HG02852 (cell line): ENCODE measurements at regions not wholly inside any gene's neighbourhood (a gene's known extent, or its start where the extent isn't known, plus 50 kb on each side); places are given as distances from the start of the nearest gene placed in this dataset.

ENCODE experiments used
- ATAC-seq: cut with Tn5 transposase; IDR thresholded peaks from one replicate; pipeline ENCODE4 v1.9.1; 2021; ENCODE audit warnings: mild to moderate bottlenecking, moderate library complexity; ENCODE audit not compliant: unreplicated experiment

DNA sequence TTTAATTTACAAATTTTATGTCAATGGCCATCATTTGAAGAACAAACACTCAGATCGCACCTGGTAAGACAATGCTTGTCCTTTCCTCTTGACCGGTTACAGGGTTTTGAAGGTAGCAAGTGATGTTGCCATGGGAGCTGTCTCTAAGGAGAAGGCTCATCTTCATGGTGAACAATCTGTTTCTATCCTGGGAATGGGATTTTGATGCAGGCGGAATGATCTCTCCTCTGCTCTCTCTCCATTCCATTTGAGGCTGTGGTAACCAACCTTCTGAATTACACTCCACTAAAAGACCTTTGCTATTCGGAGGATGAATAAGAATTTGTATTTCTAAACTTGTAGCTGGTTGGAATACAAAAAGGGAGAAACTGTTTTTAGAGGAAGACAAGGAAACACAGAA lies 57.9 kb upstream of the SLC5A9 start:
- no peak for ATAC-seq

GRCh38 chr1:48160486-48161132 lies 61.9 kb upstream of the SLC5A9 start:
- ATAC-seq: no peak

DNA sequence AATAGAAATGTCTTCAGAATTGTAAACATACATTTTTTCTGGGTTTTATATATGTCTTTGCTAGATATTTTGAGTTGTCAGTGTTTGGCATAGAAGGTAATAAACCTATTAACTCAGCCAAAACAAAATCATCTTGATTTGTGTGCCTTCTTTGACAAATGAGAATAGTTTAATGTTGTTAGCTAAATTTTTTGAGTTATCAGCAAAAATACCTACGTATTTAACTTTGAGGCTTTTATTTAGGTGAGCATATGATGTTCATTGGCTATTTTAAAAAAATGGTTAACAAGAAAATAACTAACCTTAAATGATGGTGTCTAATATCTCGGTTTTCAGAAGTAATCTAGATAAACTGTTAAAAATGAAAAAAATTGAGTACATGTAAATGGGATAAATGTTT lies 83.2 kb upstream of the SLC5A9 start:
- ATAC-seq: no peak

GRCh38 chr1:48127735-48128685 lies 94.5 kb upstream of the SLC5A9 start:
- ATAC-seq: no peak

- no peak for ATAC-seq
Measured at GRCh38 chr1:48123647-48124046, 98.9 kb upstream of the SLC5A9 start.

- no peak for ATAC-seq
Measured at GRCh38 chr1:48121955-48122354, 100.6 kb upstream of the SLC5A9 start.

DNA sequence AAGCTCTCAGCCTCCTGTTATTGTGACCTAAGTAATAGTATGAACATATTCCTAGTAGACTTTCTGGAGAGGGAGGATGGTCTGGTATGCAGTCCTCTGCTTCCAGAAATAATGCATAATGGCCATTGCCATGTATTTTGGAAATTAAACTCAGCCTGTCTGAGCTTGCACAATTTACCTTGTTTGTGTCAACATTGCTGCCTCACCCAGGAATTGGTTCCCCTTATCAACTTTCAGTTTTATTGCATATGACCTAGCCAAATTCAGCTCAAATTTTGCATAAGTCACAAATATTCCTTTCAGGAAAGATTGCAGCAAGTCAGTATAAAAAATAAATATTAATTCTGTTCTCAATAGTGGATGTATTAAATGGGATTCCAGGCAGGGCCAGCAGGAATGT lies 101.9 kb upstream of the SLC5A9 start:
- no peak for ATAC-seq

DNA sequence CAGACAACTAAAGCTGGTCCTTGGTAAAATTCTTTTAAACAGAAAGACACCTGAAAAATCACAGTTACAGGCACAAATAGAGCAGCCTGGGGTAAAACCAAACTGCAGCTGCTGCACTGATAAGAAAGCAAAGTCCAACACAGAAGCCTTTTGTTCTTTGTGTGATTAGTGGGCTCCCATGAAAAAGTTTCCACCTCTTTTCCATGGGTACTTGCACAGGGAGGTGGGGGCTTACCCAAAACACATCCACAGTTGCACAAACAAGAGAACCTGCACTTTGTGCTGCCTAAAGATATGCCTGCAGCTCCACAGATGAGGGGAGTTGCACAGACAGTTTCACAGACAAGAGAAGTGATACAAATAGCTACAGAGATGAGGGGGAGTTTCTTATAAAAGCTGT lies 106.7 kb upstream of the SLC5A9 start:
- ATAC-seq: no peak

DNA sequence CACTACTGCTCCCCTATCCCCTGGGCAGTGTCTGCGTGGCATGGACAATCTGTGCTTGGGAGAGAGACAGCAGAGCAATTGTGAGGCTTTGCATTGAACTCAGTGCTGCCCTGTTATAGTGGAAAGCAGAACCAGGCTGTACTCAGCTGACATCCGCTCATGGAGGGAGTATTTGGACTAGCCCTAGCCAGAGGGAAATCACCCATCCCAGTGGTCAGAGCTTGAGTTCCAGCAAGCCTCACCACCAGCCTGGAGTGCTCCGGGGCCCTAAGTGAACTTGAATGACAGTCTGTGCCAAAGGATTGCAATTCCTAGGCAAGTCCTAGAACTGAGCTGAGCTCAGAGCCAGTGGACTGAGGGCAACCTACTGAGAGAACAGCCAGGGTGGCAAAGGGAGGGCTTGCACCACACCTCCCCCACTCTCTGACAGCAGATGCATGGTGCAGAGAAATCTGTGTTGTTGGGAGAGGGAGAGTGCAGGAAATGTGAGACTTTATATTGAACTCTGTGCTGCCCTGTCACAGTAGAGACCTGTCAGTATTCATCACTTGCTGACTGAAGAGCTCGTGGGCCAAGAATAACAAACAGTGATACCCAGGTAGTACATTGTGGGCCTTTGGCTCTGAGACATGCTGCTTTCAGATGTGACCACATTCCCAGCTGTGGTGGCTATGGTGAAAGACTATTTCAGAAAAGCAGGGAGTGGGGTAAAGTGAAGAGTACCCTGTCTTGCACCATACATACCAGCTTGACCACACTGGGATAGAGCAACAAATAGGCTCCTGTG lies 107.7 kb upstream of the SLC5A9 start:
- no peak for ATAC-seq

GRCh38 chr1:48109390-48110013 lies 112.3 kb upstream of the TRABD2B start:
- no peak for ATAC-seq

- ATAC-seq: no peak
Measured at GRCh38 chr1:48107516-48107915, 110.3 kb upstream of the TRABD2B start.

DNA sequence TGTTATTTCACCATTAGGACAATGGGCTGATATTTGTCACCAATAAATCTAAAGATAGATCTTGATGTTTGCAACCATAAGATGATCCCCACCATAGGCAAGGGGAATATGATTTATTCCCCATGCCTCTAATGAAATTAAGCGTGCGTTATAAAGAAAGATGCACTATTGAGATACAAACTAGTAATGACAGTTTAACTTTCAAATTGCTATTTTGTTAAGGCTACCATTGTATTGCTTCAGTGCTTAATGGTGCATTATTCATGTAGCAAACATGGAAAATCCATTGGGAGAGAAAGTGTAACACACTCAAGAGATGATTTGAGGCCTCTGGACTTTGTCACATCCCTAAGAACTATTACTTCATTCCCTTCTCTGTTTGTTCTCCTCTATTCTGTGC lies 108.9 kb upstream of the TRABD2B start:
- ATAC-seq: no peak

- ATAC-seq: no peak
Measured at GRCh38 chr1:48105165-48105564, 108.0 kb upstream of the TRABD2B start.

DNA sequence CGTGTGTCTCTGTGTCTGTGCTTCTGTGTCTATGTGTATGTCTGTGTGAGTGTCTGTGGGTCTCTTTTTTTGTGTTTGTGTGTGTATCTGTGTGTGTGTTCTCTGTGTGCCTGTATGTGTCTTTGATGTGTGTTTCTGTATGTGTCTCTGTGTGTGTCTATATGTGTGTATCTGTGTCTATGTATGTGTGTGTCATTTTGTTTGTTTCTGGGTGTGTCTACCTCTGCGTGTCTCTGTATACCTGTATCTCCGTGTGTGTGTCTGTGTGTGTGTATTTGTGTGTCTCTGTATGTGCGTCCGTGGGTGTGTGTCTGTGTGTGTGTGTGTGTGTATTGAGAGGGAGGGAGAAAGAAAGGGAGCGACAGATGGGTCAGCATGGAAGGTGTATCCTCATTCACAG lies 106.3 kb upstream of the TRABD2B start:
- ATAC-seq: no peak

- ATAC-seq: no peak
Measured at GRCh38 chr1:48102766-48103165, 105.6 kb upstream of the TRABD2B start.

DNA sequence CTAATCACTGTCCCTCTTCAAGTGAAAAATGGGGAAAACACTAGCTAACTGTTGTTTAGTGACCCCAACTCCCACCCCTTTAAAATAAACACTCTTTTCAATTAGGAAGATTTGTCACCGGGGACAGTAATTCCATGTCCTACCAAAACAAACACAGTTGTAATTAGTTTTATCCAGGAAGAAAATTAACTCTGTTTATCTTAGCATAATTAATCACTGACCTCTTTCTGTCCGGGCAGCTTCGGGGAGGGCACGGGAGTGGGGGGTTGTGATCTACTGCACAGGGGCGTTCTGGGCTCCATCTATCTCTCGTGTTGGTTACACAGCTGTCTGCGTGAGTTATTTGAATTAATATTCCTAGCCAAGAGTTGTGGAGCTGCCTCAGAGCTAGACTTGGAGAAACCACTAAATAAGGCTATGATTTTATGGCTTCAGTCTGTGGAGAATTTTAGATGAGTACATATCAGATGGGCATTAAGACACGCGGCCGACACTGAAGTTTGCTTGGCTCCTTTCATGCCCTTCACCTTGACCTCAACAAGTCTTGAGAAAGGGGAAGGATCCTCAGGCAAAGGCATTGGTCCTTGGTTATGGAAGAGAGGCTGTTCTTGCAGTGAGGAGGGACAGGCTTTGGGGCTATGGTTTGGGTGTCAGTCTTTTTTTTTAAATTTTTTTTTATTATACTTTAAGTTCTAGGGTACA lies 102.0 kb upstream of the TRABD2B start:
- no peak for ATAC-seq

GRCh38 chr1:48093696-48094528 lies 96.7 kb upstream of the TRABD2B start:
- peak; percentile 97 for ATAC-seq

DNA sequence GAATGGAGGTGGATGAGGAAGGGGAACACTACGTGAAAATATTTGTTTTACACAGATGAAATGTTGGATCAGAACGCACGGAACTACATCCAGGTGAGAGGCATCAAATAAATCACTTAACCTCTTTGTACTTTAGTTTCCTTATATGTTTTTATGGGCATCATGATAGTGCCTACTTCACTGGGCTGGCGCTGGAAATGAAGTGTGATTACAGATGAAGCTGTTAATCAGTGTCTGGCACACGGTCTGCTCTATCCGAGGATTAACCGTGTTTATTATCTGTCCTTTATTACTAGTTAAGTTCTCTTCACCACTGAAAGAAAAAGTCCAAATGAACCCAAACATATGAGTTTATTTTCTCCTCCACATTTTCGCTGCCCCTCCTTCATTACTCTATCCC lies 96.0 kb upstream of the TRABD2B start:
- no peak for ATAC-seq

- no peak for ATAC-seq
Measured at GRCh38 chr1:48092401-48092800, 95.2 kb upstream of the TRABD2B start.
